IPS-NIHi7 (cell line): ENCODE measurements at regions not wholly inside any gene's neighbourhood (a gene's known extent, or its start where the extent isn't known, plus 50 kb on each side); places are given as distances from the start of the nearest gene placed in this dataset.
"Not testable (repeated sequence)": the region's sequence is repeated elsewhere in the genome, so short reads cannot be mapped to it uniquely, and the experiment has no call there.

Experiments
- DNase-seq: peaks from one replicate; pipeline ENCODE4 v3.0.0; 2012; ENCODE audit warnings: mixed read lengths; ENCODE audit errors: extremely low spot score

- DNase-seq, result no peak
Observed at GRCh38 chr9:76964612-76965011, 54.8 kb upstream of the FOXB2 start.

GRCh38 chr9:76962732-76963131 lies 56.7 kb upstream of the FOXB2 start:
- peak; percentile 30 for DNase-seq

DNA sequence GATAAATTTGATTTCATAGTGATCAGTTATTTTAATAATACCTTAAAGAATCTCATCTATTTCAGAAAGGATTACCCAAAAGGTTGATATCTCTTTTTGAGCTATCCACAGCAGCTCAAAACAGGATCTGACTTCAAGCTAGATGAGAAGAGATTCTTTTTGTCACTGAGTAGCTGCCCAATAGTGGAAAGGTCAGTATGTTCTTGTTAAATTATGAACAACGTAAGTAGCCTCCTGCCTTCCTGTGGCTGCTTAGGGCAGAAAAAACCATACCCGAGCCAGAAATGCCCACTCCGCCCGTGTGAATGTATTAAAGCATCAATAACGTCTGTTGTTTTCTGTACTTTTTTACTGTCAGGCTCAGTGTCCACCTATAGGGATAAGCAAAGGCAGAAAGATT lies 51.3 kb upstream of the PRUNE2 start:
- DNase-seq, result no peak

DNA sequence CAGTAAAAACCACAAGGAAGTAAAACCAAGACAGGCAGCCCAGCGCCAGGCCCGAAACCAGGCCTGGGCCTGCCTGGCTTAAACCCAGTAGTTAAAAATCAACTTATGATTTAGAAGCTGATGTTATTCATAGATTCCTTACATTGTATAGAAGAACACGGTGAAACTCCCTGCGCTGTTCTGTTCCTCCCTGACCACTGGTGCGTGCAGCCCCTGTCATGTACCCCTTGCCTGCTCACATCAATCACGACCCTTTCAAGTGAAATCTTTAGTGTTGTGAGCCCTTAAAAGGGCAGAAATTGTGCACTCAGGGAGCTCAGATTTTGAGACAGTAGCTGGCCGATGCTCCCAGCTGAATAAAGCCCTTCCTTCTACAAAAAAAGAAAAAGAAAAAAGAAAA lies 50.5 kb upstream of the PRUNE2 start:
- DNase-seq, result not testable (repeated sequence)
